Activated CD4-positive, alpha-beta T cell treated with anti-CD3 and anti-CD28 coated beads for 48 hours (primary cell): ENCODE measurements at regions not wholly inside any gene's neighbourhood (a gene's known extent, or its start where the extent isn't known, plus 50 kb on each side); places are given as distances from the start of the nearest gene placed in this dataset.

ENCODE experiments used
- DNase-seq: peaks from one replicate; pipeline ENCODE4 v3.0.0-alpha.2; 2020

DNA sequence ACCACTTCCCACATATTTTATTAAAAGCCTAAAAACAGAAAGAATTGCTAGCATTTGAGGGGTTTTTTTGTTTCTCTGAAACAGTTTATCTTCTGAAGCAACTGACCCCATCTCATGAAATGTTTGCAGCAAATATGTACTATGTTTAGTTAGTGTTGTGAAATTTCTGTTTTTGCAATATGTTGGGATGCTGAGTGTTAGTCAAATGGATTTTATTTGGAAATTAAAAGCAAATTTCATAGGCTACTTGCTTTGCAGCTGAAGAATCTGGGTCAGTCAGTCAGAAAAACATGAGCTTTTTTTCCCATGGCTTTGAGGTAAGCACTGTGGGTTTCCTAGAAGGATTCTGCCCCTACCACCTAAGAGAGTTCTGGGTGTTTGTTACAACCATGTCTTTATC is 184.9 kb upstream of the DKK2 start:
- no peak for DNase-seq

DNA sequence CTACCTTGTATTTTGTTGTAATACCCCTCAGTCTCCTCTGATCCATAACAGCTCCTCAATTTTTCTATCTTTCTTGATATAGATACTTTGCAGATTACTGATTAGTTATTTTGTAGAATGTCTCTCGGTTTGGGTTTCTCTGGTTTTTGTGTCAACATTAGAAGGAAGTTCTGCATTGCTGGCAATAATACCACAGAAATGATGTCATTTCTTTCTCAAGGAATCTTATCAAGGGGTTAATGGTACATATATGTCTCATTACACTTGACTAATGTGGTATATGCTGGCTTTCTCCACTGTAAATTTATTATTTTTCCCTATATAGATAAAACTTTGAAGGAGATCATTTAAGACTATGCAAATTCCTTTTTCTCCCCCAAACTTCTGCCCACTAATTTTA is 183.6 kb upstream of the DKK2 start:
- DNase-seq: no peak

DNA sequence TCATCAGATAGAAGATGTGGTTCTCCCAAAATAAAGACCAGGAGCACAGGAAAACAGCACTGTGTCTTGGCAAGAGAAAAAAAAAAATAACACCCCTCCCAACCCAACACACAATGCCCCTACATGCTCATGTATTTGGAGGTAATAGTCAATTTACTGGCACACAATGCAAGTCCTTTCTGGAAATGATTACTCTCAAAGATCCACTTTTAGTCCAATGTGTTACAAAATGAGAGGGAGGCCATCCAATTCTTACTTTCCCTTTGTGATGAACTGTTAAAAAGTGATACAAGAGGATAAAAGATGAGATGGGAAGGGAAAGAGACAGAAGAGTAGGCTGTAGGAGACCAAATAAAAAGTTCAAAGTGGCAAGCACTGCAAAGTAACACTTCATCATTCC is 180.3 kb upstream of the DKK2 start:
- DNase-seq: no peak

DNA sequence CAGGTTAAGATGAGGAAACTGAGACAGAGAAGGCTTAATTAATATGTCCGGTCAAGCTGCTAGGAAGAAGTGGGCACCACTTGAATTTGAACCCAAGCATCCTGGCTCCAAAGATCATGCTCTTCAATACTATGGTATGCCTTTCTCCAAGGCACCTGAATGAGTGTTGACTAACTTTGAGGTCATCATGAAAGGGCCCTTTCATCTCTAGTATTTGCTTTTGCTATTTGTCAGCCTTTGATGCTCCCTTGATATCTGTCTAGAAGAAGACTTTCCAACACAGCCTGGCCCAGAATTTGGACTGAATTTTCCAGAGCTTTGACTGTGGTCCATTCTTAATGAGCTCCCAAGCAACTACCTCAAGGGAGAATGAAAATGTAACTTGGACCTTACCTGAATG is 179.1 kb upstream of the DKK2 start:
- DNase-seq: no peak

DNA sequence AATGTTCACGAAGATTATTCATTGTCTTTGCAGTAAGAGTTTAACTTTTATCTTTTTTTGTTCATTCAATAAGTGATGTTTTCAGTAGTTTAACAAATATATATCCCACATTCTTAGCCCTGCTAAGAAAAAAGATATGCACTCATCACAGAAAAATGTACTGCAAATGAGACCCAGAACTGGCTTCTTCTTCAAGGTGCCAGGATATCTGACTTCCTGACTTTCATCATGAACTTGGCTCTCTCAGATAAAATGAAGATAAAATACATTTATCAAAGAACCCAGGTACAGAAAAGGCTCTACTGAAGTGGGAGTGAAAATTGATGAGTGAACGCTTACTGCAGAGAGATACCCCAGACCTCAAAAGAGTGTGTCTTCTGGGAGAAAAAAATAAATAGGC is 177.8 kb upstream of the DKK2 start:
- no peak for DNase-seq

DNA sequence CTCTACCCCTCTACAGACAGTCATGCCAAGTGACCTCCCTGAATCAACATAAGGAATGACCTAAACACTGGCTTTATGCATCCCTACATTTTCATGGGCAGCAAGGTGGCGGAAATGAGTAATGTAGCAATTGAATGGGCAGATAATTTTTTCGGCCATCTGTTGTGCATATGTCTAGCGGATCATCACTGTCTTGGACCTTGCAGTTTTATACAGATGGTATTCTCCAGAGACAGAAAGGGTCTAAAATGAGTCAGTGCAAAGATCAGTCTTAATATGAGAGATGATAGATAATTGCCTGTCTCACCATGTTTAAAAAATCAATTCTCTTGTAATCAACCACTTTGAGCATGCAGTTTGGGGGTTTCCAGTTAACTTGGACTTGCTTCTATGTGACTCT is 177.3 kb upstream of the DKK2 start:
- DNase-seq: no peak

DNA sequence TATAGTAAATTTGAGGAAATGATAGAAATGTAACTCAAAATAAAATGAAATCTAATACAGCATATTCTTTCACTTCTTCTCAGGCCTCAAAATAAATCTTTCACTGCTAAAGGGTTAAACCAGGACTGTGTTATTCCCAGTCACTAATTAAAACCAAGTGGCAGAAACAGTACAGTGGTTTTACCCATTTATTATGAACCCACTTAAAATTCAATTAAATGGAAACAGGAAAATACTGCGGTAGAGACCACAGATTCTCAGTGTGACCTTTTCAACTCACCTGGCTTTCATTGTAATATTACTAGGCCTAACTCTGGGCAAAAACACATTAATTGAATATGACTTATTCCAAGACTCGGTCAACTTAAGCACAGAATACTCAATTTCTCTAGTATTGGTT is 176.5 kb upstream of the DKK2 start:
- DNase-seq: no peak

DNA sequence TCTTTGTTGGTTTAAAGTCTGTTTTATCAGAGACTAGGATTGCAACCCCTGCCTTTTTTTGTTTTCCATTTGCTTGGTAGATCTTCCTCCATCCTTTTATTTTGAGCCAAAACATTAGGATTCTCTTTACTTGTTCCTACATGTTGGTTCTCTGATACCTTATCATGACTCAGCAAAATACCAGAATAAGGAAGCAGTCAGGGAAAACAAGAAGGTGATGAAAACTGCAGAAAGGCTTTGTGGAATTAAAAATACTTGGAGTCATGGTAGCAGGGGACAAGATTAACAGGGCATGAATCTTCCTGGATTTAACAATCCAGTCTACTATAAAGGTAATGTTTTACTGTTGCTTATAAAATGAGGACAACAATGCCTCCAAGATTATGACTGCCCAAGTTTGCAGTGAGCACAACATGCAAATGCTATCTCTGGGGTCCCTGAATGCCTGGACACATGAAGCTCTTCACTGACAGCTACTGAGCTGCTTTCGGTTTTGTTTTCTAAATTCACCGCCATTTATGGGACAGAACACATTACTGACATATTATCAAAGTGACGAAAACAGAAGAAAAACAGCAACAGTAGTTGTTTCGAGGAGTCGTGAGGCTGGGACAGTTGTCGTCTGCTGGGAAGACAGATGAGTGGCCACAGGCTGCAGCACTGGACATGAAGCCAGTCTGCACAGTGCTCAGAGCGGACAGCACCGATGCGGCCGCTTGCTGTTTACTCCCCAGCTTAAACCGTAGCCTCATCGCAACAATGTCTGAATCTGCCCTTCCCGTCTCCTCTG is 174.5 kb upstream of the DKK2 start:
- no peak for DNase-seq

DNA sequence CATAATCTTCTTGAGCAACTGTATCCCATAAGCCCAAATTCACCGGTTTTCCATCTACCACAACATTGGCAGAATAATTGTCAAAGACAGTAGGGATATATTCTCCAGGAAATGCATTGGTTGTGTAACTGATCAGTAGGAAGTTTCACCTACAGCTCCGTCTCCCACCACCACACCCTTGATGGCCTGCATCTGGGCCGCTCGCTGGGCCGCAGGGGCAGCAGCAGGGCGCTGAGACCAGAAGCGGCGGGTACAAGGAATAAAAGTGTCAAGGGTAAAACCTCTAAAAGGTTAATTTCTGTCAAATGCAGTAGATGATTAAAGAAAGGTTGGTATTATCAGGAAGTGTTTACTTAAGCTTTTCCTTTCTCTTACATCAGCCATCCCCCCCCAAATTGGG is 167.6 kb upstream of the DKK2 start:
- DNase-seq: no peak

DNA sequence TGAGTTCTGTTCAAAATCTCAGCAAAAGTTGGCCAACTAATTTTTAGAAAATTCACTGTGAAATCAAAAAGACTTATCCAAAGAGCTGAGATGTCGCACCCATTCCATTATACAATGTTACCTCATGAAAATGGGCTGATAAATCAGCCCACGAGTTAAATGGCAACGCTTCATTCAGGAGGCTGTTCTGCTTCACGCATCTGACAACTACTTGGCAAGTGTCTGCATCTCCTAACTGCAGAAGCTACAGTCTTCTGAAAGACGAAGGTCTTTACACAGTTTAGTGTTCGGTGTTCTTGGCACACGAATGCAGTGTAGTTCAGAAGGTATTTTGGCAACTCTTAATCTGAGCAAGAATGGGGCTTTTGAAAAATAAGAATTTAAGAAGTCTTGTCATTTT is 166.6 kb upstream of the DKK2 start:
- DNase-seq: no peak

DNA sequence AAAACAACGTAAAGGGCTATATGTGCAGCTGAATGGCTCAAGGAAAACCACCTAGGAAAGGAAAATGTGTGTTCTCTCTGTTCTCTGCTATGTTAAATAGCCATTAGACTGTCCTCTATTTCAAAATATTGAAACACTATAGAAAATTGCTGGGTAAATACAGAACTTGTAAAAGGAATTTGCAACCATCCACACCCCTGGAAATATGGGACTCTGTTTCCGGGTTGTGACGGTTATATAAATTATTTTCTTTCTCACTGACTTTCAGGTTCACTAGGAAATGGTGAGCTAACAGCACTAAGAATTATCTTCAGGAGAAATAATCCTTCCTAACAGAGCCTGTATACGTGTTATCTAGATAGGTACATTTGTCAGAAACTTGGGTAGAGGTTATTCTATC is 161.0 kb upstream of the DKK2 start:
- DNase-seq: no peak

DNA sequence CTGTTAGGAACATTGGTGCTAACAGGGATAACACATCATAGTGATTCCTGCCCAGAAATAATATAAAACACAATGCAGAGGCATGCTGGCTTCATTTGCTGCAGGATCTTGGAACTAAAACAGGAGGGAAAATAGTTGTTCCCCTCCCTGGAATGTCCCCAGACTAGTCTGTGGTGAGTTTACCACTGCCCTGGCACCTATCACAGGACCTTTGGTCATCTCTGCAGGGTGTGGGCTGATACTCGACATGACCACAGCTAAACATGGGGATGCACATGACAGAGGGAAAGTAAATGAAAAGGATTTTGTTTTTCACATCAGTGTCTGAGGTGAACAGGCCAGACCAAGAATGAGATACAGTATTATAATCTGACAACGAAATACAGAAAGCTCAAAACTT is 160.2 kb upstream of the DKK2 start:
- DNase-seq: no peak

DNA sequence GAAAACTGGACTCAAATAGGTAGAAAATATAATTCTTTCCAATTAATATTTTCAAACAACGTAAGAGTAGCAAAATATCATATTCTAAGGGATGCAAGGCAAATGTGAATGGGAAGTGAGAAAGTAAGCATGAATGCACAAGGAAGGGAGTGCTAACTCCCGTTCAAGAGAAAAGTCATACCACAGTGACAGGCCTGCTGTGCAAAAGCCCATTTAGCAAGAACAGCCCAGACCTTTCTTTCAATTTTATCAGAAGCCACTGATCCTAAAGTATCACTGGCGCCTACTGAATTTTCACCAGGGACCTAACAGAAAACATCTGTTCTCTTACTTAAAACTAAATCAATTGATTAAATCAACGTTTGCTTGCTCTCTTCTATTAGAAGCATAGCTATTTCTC is 157.9 kb upstream of the DKK2 start:
- DNase-seq: no peak

DNA sequence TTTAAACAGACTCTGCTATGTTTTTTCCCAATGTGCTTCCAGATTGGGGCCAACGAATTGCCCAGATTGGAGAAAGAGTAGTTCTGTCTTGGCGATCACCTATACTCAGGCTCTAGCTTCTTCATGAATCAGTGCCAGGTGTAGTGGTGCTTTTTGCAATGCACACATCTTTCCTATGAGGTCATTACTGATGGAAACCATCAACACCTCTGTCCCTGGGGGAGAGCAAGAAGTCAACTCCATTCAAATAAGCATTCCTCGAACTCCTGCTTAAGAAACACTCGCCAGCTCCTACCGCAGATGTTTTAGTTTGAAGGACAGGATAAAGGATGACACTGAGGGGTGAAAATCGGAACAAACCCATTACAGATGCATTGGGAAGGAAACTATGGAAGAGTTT is 156.5 kb upstream of the DKK2 start:
- no peak for DNase-seq

DNA sequence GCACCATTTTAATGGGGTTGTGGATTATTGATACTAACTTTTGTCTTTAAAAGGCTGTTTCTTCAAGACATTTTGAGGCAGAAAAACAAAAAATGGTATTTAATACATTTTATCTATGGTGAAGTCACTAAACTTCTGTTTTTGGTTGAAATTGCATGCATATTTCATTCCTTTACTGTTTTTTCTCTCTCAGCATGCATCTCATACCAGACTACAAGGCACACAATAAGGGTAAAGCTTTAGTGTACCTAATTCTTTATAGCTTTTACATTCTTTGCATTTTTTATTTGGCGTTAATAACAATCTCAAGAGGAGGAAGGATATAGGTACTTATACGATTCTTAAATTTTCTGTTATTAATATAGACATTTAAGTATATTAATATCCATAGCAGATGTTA is 151.0 kb upstream of the DKK2 start:
- DNase-seq: no peak

DNA sequence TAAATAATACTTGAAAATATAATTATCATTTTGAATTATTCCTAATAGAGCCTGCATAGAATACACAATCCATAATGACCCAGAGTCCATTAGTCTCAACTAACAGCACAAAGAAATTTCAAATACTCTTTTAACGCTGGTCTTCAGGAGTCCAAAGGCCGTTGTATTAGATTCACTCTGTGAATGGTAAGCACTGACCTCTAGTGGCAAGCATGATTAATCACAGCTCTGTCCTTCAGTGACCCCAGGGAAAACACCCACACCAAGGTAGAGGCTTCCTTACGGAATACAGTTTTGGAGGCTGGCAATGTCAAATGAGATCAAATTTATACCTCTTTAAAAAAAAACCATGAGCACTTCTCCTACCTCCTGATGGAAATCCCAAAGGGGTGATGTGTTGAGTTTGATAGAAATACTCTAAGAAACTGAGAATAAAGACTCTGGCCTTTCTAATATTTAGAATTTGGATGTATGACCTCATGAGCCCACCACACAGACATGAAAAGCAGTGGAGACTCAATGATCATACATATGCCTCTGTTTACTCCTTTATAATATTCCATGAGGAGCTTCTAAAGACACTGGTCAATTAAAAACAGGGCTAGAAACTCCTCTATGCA is 147.2 kb upstream of the DKK2 start:
- DNase-seq: no peak

DNA sequence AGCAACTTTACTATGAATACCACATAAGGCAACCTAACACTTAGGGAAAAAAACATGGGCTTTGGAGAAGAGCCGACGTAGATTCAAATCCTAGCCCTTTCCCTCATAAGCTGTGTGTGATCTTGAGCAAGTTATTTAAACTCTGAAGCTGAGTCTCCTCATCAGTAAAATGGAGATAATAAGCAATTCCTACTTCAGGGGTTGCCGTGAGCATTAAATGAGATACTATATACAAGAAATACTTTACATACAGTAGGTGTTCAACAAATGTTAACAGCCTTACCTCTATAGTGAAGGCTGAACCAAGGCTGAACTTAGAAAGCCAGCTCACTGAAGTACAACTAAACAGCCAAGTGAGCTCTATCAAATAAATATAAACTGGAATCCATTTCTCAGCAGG is 146.2 kb upstream of the DKK2 start:
- no peak for DNase-seq

DNA sequence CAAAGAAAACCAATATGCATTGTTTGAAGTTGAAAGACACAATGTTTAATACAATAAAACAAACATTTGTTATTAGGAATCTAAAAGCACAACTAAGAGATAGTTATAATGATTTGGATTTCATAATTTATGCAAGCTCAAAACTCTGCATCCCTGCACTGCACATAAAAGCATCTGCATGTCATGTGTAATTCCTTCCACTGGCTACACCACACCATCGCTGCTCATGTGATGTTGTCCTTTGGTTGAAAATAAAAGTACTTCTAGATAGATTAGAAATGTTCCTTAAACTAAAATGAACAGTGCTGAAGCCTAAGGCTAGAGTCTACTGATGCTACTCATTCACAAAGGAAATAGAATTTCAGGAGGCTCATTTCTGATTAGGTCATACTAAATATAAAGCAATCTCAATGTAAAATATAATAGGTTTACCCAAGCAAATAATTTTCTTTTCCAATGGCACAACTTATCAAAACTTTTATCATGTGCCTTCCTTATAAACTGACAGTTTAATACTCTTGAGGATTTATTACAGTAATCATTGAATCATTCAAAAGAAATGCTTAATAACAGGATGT is 130.8 kb upstream of the DKK2 start:
- no peak for DNase-seq

DNA sequence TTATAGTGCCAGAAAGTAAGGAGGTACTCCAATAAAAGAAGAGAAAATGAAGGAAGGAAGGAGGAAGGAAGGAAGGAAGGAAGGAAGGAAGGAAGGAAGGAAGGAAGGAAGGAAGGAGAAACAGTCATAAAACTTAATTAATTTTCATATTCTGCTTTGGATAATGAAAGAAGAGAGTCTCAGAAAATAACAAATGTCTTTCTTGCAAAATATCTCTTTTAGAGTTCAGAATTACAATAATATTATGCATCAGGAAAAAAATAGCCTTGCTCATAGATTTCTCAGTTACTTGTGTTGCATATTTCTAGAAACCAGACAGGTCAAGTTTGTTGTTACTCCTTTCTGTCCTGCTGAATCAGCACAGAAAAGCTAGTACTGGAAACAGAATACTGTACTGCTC is 130.1 kb upstream of the DKK2 start:
- DNase-seq: no peak

DNA sequence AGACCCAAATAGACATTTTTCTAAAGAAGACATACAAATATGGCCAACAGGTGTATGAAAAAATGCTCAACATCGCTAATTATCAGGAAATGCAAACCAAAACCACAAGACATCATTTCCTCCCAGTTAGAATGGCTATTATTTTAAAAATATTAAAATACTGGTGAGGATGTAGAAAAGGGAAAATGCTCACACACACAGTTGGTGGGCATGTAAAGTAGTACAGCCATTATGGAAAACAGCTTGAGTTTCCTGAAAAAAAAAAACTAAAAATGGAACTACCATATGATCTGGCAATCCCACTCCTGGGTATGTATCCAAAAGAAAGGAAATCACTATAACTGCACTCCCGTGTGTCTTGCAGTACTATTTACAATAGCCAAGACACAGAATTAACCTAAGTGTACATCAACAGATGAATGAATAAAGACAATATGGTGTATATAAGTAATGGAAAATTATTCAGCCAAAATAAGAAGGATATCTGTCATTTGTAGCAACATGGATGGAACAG is 128.9 kb upstream of the DKK2 start:
- DNase-seq: no peak

DNA sequence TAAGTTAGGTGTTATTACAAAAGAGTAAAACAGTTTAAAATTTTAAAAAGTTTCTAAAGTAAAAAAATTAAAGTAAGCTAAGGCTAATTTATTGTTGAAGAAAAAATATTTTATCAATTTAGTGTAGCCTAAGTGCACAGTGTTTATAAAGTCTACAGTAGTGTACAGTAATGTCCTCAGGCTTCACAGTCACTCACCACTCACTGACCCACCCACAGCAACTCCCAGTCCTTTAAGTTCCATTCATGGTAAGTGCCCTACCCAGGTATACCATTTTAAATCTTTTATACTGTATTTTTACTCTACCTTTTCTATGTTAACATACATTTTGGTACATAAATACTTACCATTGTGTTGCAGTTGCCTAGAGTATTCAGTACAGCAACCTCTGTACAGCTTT is 120.3 kb upstream of the DKK2 start:
- no peak for DNase-seq

DNA sequence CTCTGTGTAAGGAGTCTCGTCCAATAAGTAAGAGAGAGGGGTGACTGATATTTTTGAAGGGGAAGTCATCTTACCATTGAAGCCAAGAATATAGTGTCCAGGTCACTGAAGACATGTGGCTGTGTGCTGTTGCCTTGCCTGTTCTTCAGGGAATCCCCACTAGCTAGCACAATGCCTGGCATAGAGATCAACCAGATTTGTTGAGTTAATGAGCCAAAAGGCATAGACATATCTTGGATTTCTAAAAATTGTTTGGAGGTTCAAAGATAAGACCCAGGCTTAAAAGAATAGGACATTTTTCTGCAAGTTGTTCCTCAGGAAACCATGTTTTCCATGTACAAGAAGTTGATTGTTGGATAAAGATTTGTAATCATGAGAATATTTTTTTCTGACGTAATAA is 119.3 kb upstream of the DKK2 start:
- DNase-seq: no peak

DNA sequence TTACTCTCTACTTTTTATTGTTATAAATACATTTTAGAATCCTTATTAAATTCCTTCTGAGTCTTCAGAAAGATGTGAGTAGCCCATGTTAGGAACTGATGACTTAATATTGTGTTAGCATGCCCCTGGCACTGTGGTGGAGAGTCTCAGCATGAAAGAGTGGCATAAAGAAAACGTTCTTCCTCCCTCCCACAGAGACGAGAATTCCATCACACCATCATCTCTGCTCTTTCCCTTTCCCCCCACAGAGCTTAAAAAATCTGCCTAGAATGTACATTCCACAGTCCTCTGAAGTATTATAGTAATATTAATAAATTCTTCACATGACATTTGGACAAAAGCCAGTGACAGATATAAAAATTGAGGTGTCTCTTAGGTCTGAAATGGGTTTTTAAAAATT is 117.8 kb upstream of the DKK2 start:
- no peak for DNase-seq

DNA sequence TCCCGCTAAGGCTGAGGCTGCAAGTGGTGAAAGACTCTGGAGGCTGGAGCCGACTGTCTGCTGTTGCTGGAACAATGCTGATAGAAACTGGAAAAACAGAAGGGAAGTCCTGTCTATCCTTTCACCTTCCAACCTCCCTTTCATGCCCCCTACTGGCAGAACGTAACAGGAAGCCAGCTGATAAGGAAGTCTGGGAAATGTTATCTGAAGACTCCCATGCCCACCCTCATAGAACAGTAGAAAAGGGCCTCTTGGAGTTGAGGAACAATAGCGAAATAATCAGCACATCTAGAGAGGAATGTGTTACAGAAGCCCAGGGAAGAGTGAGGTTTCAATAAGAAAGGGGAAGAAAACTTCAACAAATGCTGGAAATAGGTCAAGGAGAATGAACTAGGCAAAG is 117.1 kb upstream of the DKK2 start:
- DNase-seq: no peak

DNA sequence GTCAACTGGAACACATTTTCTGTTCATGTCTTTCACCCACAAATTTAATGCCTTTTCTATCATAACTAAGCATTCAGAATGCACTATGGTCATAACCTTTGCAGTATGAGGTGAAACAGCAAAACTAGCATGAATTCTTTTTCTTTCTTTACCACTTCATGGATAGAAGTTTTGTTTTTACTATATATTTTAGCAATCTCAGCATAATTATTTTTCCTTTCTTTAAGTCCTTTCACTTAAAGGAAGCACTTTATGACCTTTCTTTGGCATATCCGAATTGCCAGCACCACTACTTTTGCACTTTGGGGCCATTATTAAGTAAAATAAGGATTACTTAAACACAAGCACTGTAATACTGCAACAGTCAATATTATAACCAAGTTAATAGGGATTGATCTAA is 115.1 kb upstream of the DKK2 start:
- DNase-seq: no peak
